Neural progenitor cell (in vitro differentiated cells): ENCODE measurements at regions not wholly inside any gene's neighbourhood (a gene's known extent, or its start where the extent isn't known, plus 50 kb on each side); places are given as distances from the start of the nearest gene placed in this dataset.

Source experiments
- DNase-seq: peaks from one replicate; pipeline ENCODE4 v3.0.0-alpha.2; 2016; ENCODE audit warnings: low spot score
- H2AFZ ChIP-seq: fragments of 200-600 bp; sonication (generic); replicated peaks from 2 replicates; pipeline ENCODE4 v1.6.1; 2016; ENCODE audit warnings: antibody characterized with exemption
- H3F3A ChIP-seq: fragments of 200-600 bp; sonication (generic); 2 replicates; pipeline ENCODE4 v1.6.1; 2016; ENCODE audit warnings: antibody characterized with exemption, low read depth
- H3K27ac ChIP-seq: fragments of 200-600 bp; sonication (generic); 2 replicates; pipeline ENCODE4 v1.5.1; 2016; ENCODE audit warnings: mild to moderate bottlenecking
- H3K27me3 ChIP-seq: fragments of 200-600 bp; sonication (generic); 2 replicates; pipeline ENCODE4 v1.6.1; 2016; ENCODE audit warnings: mild to moderate bottlenecking, moderate library complexity
- H3K36me3 ChIP-seq: fragments of 200-600 bp; sonication (generic); 2 replicates; pipeline ENCODE4 v1.5.1; 2016
- H3K4me1 ChIP-seq: fragments of 200-600 bp; sonication (generic); 2 replicates; pipeline ENCODE4 v1.6.1; 2016; ENCODE audit warnings: mixed run types
- H3K4me2 ChIP-seq: fragments of 200-600 bp; sonication (generic); 2 replicates; pipeline ENCODE4 v1.6.1; 2016
- H3K4me3 ChIP-seq: fragments of 200-600 bp; sonication (generic); 2 replicates; pipeline ENCODE4 v1.5.1; 2016
- H3K79me2 ChIP-seq: fragments of 200-600 bp; sonication (generic); 2 replicates; pipeline ENCODE4 v1.6.1; 2016; ENCODE audit warnings: low read depth
- H3K9ac ChIP-seq: fragments of 200-600 bp; sonication (generic); 2 replicates; pipeline ENCODE4 v1.6.1; 2016
- H3K9me3 ChIP-seq: fragments of 200-600 bp; sonication (generic); 2 replicates; pipeline ENCODE4 v1.5.1; 2016; ENCODE audit warnings: low read depth
- H4K20me1 ChIP-seq: fragments of 200-600 bp; sonication (generic); 2 replicates; pipeline ENCODE4 v1.6.1; 2016; ENCODE audit warnings: low read depth
- H3K27ac Mint-ChIP-seq: 3 replicates; pipeline ENCODE4 v1.8.0; 2021; ENCODE audit warnings: mixed read lengths
- H3K27me3 Mint-ChIP-seq: 2 replicates; pipeline ENCODE4 v1.8.0; 2022; ENCODE audit warnings: low read depth, mild to moderate bottlenecking, inconsistent platforms, moderate library complexity, mixed read lengths; ENCODE audit not compliant: insufficient read depth
- H3K36me3 Mint-ChIP-seq: 3 replicates; pipeline ENCODE4 v1.8.0; 2021; ENCODE audit warnings: mixed read lengths
- H3K4me1 Mint-ChIP-seq: 3 replicates; pipeline ENCODE4 v1.8.0; 2021; ENCODE audit warnings: mixed read lengths
- H3K4me3 Mint-ChIP-seq: 3 replicates; pipeline ENCODE4 v1.8.0; 2021; ENCODE audit warnings: mild to moderate bottlenecking, moderate library complexity, mixed read lengths
- H3K9me3 Mint-ChIP-seq: 3 replicates; pipeline ENCODE4 v1.8.0; 2020; ENCODE audit warnings: mixed read lengths
- CTCF ChIP-seq: fragments of 200-600 bp; sonication (generic); IDR thresholded peaks from 2 replicates; pipeline ENCODE4 v1.5.1; 2017; ENCODE audit warnings: antibody characterized with exemption, mild to moderate bottlenecking
- EZH2 ChIP-seq: fragments of 200-600 bp; sonication (generic); IDR thresholded peaks from 2 replicates; pipeline ENCODE4 v1.6.1; 2017; ENCODE audit warnings: antibody characterized with exemption, mild to moderate bottlenecking, moderate library complexity
- EZH2phosphoT487 ChIP-seq: fragments of 200-600 bp; sonication (generic); IDR thresholded peaks from 2 replicates; pipeline ENCODE4 v1.6.1; 2017; ENCODE audit warnings: antibody characterized with exemption

- H3K27me3 ChIP-seq, result no peaks in the 10 kb centered on the region
- H3K4me1 ChIP-seq, result no peaks in the 10 kb centered on the region
- H3K9ac ChIP-seq, result no peak overlapping the region
- no peak overlapping the region for H3K4me3 ChIP-seq
- H3K27ac ChIP-seq, result no peak overlapping the region
- H3K9me3 Mint-ChIP-seq, result no peaks in the 10 kb centered on the region
- H3K27me3 Mint-ChIP-seq, result peaks cover 4% of the 10 kb centered on the region
- no peak overlapping the region for H3K4me2 ChIP-seq
- H3K4me3 Mint-ChIP-seq, result no peak overlapping the region
- no peaks in the 10 kb centered on the region for H3K36me3 ChIP-seq
- H3K4me1 Mint-ChIP-seq, result no peaks in the 10 kb centered on the region
- no peak overlapping the region for H3K27ac Mint-ChIP-seq
- no peak overlapping the region for H2AFZ ChIP-seq
- no peaks in the 10 kb centered on the region for H3K36me3 Mint-ChIP-seq
- no peaks in the 10 kb centered on the region for H3F3A ChIP-seq
- H3K79me2 ChIP-seq, result no peaks in the 10 kb centered on the region
- TF ChIP-seq EZH2phosphoT487, result no peak
- no peak for TF ChIP-seq CTCF
- TF ChIP-seq EZH2, result no peak
- no peaks in the 10 kb centered on the region for H4K20me1 ChIP-seq
- no peaks in the 10 kb centered on the region for H3K9me3 ChIP-seq
- DNase-seq, result no peak
Observed at GRCh38 chr2:67566958-67567635, 170.0 kb downstream of the ETAA1 start.

GRCh38 chr2:67567886-67568285 lies 170.8 kb downstream of the ETAA1 start:
- TF ChIP-seq EZH2 (no peak), CTCF (no peak), EZH2phosphoT487 (no peak)
- H3K79me2 ChIP-seq, result no peaks in the 10 kb centered on the region
- H2AFZ ChIP-seq, result no peak overlapping the region
- Mint-ChIP-seq H3K36me3 (no peaks in the 10 kb centered on the region), H3K27me3 (peaks cover 4% of the 10 kb centered on the region), H3K4me3 (no peak overlapping the region), H3K27ac (no peak overlapping the region), H3K4me1 (no peaks in the 10 kb centered on the region), H3K9me3 (no peaks in the 10 kb centered on the region)
- DNase-seq, result no peak
- no peak overlapping the region for H3K9ac ChIP-seq
- H3K4me3 ChIP-seq, result no peak overlapping the region
- H3K27ac ChIP-seq, result no peak overlapping the region
- H3K4me2 ChIP-seq, result no peak overlapping the region
- no peaks in the 10 kb centered on the region for H4K20me1 ChIP-seq
- H3K9me3 ChIP-seq, result no peaks in the 10 kb centered on the region
- no peaks in the 10 kb centered on the region for H3F3A ChIP-seq
- H3K36me3 ChIP-seq, result no peaks in the 10 kb centered on the region
- no peaks in the 10 kb centered on the region for H3K27me3 ChIP-seq
- no peaks in the 10 kb centered on the region for H3K4me1 ChIP-seq

GRCh38 chr2:67570611-67571010 lies 173.5 kb downstream of the ETAA1 start:
- no peak overlapping the region for H3K27ac Mint-ChIP-seq
- Histone ChIP-seq H2AFZ (no peak overlapping the region), H3K27ac (no peak overlapping the region), H3K27me3 (no peaks in the 10 kb centered on the region), H3K4me2 (no peak overlapping the region), H3K4me3 (no peak overlapping the region), H4K20me1 (no peaks in the 10 kb centered on the region), H3K4me1 (no peaks in the 10 kb centered on the region), H3K79me2 (no peaks in the 10 kb centered on the region), H3K9ac (no peak overlapping the region), H3F3A (no peaks in the 10 kb centered on the region), H3K9me3 (no peaks in the 10 kb centered on the region), H3K36me3 (no peaks in the 10 kb centered on the region)
- H3K9me3 Mint-ChIP-seq, result no peaks in the 10 kb centered on the region
- no peak overlapping the region for H3K4me3 Mint-ChIP-seq
- no peak for TF ChIP-seq EZH2phosphoT487
- no peak for TF ChIP-seq CTCF
- no peak for TF ChIP-seq EZH2
- H3K27me3 Mint-ChIP-seq, result peaks cover 4% of the 10 kb centered on the region
- DNase-seq, result no peak
- H3K36me3 Mint-ChIP-seq, result no peaks in the 10 kb centered on the region
- no peaks in the 10 kb centered on the region for H3K4me1 Mint-ChIP-seq
